ENCODE measurements at regions not wholly inside any gene's neighbourhood (a gene's known extent, or its start where the extent isn't known, plus 50 kb on each side); places are given as distances from the start of the nearest gene placed in this dataset.

DNA sequence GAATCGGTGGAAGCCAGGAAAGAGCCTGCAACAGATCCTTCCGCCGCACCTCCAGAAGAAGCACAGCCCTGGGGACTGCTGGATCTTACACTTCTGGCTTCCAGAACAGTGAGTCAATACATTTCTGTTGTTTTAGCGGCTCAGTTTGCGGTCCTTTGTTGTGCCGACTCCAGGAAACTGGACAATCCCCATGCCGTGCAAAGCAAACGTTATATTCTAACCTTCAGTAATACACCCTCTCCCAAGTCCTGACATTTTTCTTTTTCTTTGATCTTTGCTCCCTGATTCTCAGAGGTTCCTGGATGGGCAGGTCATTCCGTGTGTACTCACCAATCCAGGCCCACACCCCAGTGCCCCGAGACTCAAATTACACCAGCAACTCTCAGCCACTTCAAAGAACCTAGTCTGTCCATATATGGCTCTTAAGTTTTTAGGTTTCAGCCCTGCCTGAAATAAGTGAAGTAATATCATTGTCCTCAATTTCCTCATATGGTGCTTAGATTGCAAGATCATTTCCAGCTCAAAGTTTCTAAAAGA lies 387.1 kb upstream of the SGCG start:
- TF ChIP-seq, protein P1, sequence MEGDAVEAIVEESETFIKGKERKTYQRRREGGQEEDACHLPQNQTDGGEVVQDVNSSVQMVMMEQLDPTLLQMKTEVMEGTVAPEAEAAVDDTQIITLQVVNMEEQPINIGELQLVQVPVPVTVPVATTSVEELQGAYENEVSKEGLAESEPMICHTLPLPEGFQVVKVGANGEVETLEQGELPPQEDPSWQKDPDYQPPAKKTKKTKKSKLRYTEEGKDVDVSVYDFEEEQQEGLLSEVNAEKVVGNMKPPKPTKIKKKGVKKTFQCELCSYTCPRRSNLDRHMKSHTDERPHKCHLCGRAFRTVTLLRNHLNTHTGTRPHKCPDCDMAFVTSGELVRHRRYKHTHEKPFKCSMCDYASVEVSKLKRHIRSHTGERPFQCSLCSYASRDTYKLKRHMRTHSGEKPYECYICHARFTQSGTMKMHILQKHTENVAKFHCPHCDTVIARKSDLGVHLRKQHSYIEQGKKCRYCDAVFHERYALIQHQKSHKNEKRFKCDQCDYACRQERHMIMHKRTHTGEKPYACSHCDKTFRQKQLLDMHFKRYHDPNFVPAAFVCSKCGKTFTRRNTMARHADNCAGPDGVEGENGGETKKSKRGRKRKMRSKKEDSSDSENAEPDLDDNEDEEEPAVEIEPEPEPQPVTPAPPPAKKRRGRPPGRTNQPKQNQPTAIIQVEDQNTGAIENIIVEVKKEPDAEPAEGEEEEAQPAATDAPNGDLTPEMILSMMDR (IDR thresholded peaks at IDR 0.05): no peak
- TF ChIP-seq POLR2A (IDR thresholded peaks at IDR 0.05): no peak

Measured in lower leg skin (tissue), 3 donors.